Adrenal gland (tissue), 5 donors: ENCODE measurements at regions not wholly inside any gene's neighbourhood (a gene's known extent, or its start where the extent isn't known, plus 50 kb on each side); places are given as distances from the start of the nearest gene placed in this dataset.

Experiments
- POLR2A ChIP-seq, 2 donors: fragments of 450-650 bp; IDR thresholded peaks; one replicate each; pipeline ENCODE4 v1.6.1; 2017; ENCODE audit warnings: antibody characterized with exemption in 2 of 2, mild to moderate bottlenecking in 2 of 2, moderate library complexity in 1 of 2
- TF ChIP-seq, protein P1 (sequence below), 6 experiments: fragments of 450-650 bp in 4 of 6; fragments of 200-600 bp in 2 of 6; sonication (generic) in 1 of 6; IDR thresholded peaks; 1 replicate in 5 of 6; 2 replicates in 1 of 6; pipeline versions ENCODE4 v1.5.1 to v1.8.0; 2016 to 2021; ENCODE audit warnings: antibody characterized with exemption in 6 of 6, mild to moderate bottlenecking in 2 of 6, moderate library complexity in 1 of 6
- donor health status: DM: no; HTN: no; CAD: no.

DNA sequence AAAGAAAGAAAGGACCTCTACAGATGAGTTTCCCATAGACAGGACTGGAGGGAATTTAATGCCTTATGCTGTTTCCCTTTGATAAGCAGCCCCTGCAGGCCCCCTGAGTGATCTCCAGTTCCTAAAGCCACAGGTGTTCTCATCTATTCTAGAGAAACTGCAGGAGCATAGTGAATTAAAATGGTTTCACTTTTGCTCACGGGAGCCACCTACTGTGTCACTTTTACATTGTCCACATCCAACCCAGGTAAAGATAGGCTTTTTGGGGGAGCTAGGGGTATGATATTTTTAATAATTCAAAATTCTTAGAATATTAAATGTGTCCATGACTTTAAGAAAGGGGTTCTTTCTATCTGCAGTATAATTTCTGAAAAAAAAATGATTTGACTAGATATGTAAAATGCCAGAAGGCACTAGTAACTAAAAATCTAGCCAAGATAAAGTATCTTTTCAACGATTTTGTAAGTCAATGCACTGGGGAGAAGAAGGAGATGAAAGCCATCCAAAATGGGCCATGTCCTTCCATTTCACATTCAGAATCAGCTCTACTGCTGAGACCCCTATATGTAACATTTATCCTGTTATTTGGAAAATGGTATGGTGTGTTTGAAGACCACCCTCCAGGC, 267.3 kb upstream of the DUSP10 start:
- no peak for TF ChIP-seq POLR2A (IDR thresholded peaks at IDR 0.05)
- TF ChIP-seq, protein P1, sequence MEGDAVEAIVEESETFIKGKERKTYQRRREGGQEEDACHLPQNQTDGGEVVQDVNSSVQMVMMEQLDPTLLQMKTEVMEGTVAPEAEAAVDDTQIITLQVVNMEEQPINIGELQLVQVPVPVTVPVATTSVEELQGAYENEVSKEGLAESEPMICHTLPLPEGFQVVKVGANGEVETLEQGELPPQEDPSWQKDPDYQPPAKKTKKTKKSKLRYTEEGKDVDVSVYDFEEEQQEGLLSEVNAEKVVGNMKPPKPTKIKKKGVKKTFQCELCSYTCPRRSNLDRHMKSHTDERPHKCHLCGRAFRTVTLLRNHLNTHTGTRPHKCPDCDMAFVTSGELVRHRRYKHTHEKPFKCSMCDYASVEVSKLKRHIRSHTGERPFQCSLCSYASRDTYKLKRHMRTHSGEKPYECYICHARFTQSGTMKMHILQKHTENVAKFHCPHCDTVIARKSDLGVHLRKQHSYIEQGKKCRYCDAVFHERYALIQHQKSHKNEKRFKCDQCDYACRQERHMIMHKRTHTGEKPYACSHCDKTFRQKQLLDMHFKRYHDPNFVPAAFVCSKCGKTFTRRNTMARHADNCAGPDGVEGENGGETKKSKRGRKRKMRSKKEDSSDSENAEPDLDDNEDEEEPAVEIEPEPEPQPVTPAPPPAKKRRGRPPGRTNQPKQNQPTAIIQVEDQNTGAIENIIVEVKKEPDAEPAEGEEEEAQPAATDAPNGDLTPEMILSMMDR (IDR thresholded peaks at IDR 0.05), result peak in 3 of 6 experiments; percentile 40 to 48 (median 45)
